Endothelial cell of umbilical vein (primary cell): ENCODE measurements at regions not wholly inside any gene's neighbourhood (a gene's known extent, or its start where the extent isn't known, plus 50 kb on each side); places are given as distances from the start of the nearest gene placed in this dataset.

Experiments
- BruUV-seq: library from RNA; stranded (reverse); fragments of 400-500 nt; replicated peaks from 2 replicates; lab custom pipeline; 2021; lab: Mats Ljungman, UMichigan
- CTCF ChIA-PET: fragments of 300-600, 350-600 bp; sonication (Branson Sonifier 250); formaldehyde crosslinking; loops from one replicate; lab custom pipeline; 2021; ENCODE audit warnings: antibody characterized with exemption, inconsistent platforms; lab: Charles Lee
- POLR2A ChIA-PET: fragments of 300-600, 350-600 bp; sonication (Branson Sonifier 250); formaldehyde crosslinking; loops from one replicate; lab custom pipeline; 2021; ENCODE audit warnings: antibody characterized with exemption, inconsistent platforms; lab: Charles Lee
- DNase-seq: peaks from one replicate; pipeline ENCODE4 v3.0.0-alpha.2; 2011; ENCODE audit warnings: low read depth, low spot score
- FAIRE-seq: peaks from 2 replicates; lab custom pipeline; 2011; peaks lifted over from hg19 to GRCh38; lab: Jason Lieb, UNC
- H2AFZ ChIP-seq: 2 replicates; pipeline ENCODE4 v1.6.0; 2012; ENCODE audit warnings: low read depth, low read length, control low read depth, inconsistent platforms
- H3K27ac ChIP-seq: 2 replicates; pipeline ENCODE4 v1.5.1; 2011; ENCODE audit warnings: low read depth, mild to moderate bottlenecking, control low read depth, low read length, moderate library complexity; ENCODE audit not compliant: insufficient read depth
- H3K27me3 ChIP-seq, 2 experiments: 2 replicates each; pipeline versions ENCODE4 v1.6.0 to v1.6.1; 2011; ENCODE audit warnings: low read length in 2 of 2, mixed read lengths in 1 of 2; ENCODE audit not compliant: control insufficient read depth in 2 of 2, insufficient read depth in 2 of 2
- H3K36me3 ChIP-seq, 2 experiments: 2 replicates in 1 of 2; 3 replicates in 1 of 2; pipeline ENCODE4 v1.5.1; 2011; ENCODE audit warnings: low read length in 2 of 2, mild to moderate bottlenecking in 1 of 2, moderate library complexity in 1 of 2; ENCODE audit not compliant: control insufficient read depth in 2 of 2, insufficient read depth in 2 of 2; ENCODE audit errors: extremely low read depth in 1 of 2
- H3K4me1 ChIP-seq: 3 replicates; pipeline ENCODE4 v1.5.1; 2011; ENCODE audit warnings: mild to moderate bottlenecking, low read length; ENCODE audit not compliant: control insufficient read depth, insufficient read depth; ENCODE audit errors: extremely low read depth
- H3K4me2 ChIP-seq: 2 replicates; pipeline ENCODE4 v1.6.1; 2011; ENCODE audit warnings: low read length, control low read depth, mixed read lengths; ENCODE audit not compliant: insufficient read depth
- H3K4me3 ChIP-seq, 3 experiments: fragments of 200-600 bp in 1 of 3; sonication (generic), shearing (Covaris generic) in 1 of 3; replicated peaks in 1 of 3; 2 replicates each; pipeline ENCODE4 v1.5.1; 2011 to 2016; ENCODE audit warnings: control low read depth in 3 of 3, low read length in 3 of 3, mild to moderate bottlenecking in 2 of 3, inconsistent platforms in 1 of 3, low read depth in 1 of 3, moderate library complexity in 1 of 3; ENCODE audit not compliant: insufficient read depth in 1 of 3
- H3K79me2 ChIP-seq: 2 replicates; pipeline ENCODE4 v1.6.0; 2012; ENCODE audit warnings: low read length, inconsistent platforms; ENCODE audit not compliant: control insufficient read depth, insufficient read depth
- H3K9ac ChIP-seq: replicated peaks from 2 replicates; pipeline ENCODE3; 2011; ENCODE audit warnings: low read length, control low read depth; ENCODE audit not compliant: insufficient read depth; ENCODE audit errors: extremely low read depth
- H3K9me1 ChIP-seq: replicated peaks from 3 replicates; pipeline ENCODE4 v1.6.0; 2011; ENCODE audit warnings: mild to moderate bottlenecking, low read length; ENCODE audit not compliant: control insufficient read depth, insufficient read depth; ENCODE audit errors: extremely low read depth
- H3K9me3 ChIP-seq: replicated peaks from 2 replicates; pipeline ENCODE4 v1.5.1; 2012; ENCODE audit warnings: low read length, inconsistent platforms; ENCODE audit not compliant: control insufficient read depth, insufficient read depth
- H4K20me1 ChIP-seq: replicated peaks from 2 replicates; pipeline ENCODE3; 2011; ENCODE audit warnings: mild to moderate bottlenecking, low read length; ENCODE audit not compliant: control insufficient read depth, insufficient read depth; ENCODE audit errors: extremely low read depth
- EZH2 ChIP-seq: IDR thresholded peaks from 2 replicates; pipeline ENCODE4 v1.6.1; 2012; ENCODE audit warnings: borderline replicate concordance, low read depth, mild to moderate bottlenecking, moderate library complexity, low read length, inconsistent platforms; ENCODE audit not compliant: severe bottlenecking
- FOS ChIP-seq: IDR thresholded peaks from 2 replicates; pipeline ENCODE4 v1.6.1; 2011; ENCODE audit warnings: mild to moderate bottlenecking, low read length, moderate library complexity, borderline replicate concordance; ENCODE audit not compliant: insufficient read depth
- GATA2 ChIP-seq: IDR thresholded peaks from 2 replicates; pipeline ENCODE4 v1.7.0; 2011; ENCODE audit warnings: low read depth, mild to moderate bottlenecking, moderate library complexity, mixed read lengths, low read length; ENCODE audit not compliant: insufficient read length, insufficient read depth
- JUN ChIP-seq: IDR thresholded peaks from 2 replicates; pipeline ENCODE4 v1.6.1; 2011; ENCODE audit warnings: borderline replicate concordance, low read depth; ENCODE audit not compliant: insufficient read length, insufficient read depth
- MAX ChIP-seq: IDR thresholded peaks from 2 replicates; pipeline ENCODE4 v1.6.1; 2011; ENCODE audit not compliant: insufficient read depth, insufficient read length
- MYC ChIP-seq: IDR thresholded peaks from one replicate; pipeline ENCODE4 v1.6.1; 2011; ENCODE audit warnings: mild to moderate bottlenecking, low read depth, low read length
- POLR2A ChIP-seq: IDR thresholded peaks from 2 replicates; pipeline ENCODE4 v1.6.1; 2012; ENCODE audit warnings: low read depth, mild to moderate bottlenecking, control low read depth, low read length
- POLR2AphosphoS5 ChIP-seq: IDR thresholded peaks from 2 replicates; pipeline ENCODE4 v1.6.1; 2012; ENCODE audit warnings: low read depth, mild to moderate bottlenecking, control low read depth, low read length, moderate library complexity; ENCODE audit not compliant: insufficient read depth
- dilution Hi-C: fragments of 300-500 bp; cut with MboI; formaldehyde crosslinking; loops from one replicate; pipeline ENCODE4 v1.15.0; 2019; ENCODE audit warnings: low sequenced_read_pairs; ENCODE audit not compliant: extremely low pct_ligation_motif_present
- intact Hi-C: fragments of 100-400 bp; cut with micrococcal nuclease; formaldehyde crosslinking; loops from one replicate; pipeline ENCODE4 v1.10.0; 2022
- TF ChIP-seq, protein P1 (sequence below), 2 donors: IDR thresholded peaks; 1 replicate in 1 of 2; 2 replicates in 1 of 2; pipeline ENCODE4 v1.5.1; 2011; ENCODE audit warnings: low read length in 2 of 2, mild to moderate bottlenecking in 2 of 2, moderate library complexity in 2 of 2, control low read depth in 1 of 2, inconsistent platforms in 1 of 2, low read depth in 1 of 2; ENCODE audit not compliant: insufficient read depth in 1 of 2; ENCODE audit errors: extremely low read depth in 1 of 2

DNA sequence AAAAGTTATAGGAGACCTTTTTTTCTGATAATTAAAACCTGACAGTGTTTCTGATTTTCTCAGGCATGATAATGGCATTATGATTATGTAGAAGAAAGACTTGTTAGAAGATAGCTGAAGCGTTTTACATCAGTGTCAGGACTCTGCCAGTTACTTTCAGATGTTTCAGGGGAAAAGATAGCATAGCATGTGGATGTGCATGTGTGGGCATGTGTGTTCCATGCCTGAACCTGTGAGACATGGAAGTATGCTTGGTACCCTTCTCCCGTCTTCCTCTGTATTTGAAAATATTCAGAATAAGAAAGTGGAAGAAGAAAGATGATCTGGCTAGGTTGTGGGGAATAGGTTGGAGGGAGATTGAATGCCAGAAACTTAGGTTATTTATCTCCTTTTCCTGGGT is 113.1 kb upstream of the PCAT7 start:
- no peak overlapping the region for H2AFZ ChIP-seq
- dilution Hi-C loops = no loop called here
- no peak for TF ChIP-seq FOS
- no peak for TF ChIP-seq MAX
- TF ChIP-seq MYC = no peak
- no peak for TF ChIP-seq GATA2
- TF ChIP-seq, protein P1, sequence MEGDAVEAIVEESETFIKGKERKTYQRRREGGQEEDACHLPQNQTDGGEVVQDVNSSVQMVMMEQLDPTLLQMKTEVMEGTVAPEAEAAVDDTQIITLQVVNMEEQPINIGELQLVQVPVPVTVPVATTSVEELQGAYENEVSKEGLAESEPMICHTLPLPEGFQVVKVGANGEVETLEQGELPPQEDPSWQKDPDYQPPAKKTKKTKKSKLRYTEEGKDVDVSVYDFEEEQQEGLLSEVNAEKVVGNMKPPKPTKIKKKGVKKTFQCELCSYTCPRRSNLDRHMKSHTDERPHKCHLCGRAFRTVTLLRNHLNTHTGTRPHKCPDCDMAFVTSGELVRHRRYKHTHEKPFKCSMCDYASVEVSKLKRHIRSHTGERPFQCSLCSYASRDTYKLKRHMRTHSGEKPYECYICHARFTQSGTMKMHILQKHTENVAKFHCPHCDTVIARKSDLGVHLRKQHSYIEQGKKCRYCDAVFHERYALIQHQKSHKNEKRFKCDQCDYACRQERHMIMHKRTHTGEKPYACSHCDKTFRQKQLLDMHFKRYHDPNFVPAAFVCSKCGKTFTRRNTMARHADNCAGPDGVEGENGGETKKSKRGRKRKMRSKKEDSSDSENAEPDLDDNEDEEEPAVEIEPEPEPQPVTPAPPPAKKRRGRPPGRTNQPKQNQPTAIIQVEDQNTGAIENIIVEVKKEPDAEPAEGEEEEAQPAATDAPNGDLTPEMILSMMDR (IDR thresholded peaks at IDR 0.05; ENCODE audit: extremely low read depth in 1 of 2, insufficient read depth in 1 of 2, low read depth in 1 of 2, low read length in 2 of 2) = no peak
- no peak for TF ChIP-seq EZH2
- TF ChIP-seq POLR2AphosphoS5 = no peak
- TF ChIP-seq JUN = no peak
- no peak for TF ChIP-seq POLR2A
- H3K9ac ChIP-seq = no peak overlapping the region
- H3K4me2 ChIP-seq = no peak overlapping the region
- no peaks in the 10 kb centered on the region for H3K4me1 ChIP-seq
- ChIA-PET POLR2A (no interaction called here), CTCF (no interaction called here)
- DNase-seq (no peak), FAIRE-seq (no peak)
- intact Hi-C loops = no loop called here
- H3K27ac ChIP-seq = no peak overlapping the region
- H3K27me3 ChIP-seq = no peaks in the 10 kb centered on the region
- no TSS peak for BruUV-seq
- peaks cover 0 to 2% of the 10 kb centered on the region in 2 experiments for H3K36me3 ChIP-seq
- H4K20me1 ChIP-seq = no peaks in the 10 kb centered on the region
- no peak overlapping the region for H3K4me3 ChIP-seq
- H3K79me2 ChIP-seq = peaks cover 6% of the 10 kb centered on the region
- H3K9me3 ChIP-seq = no peaks in the 10 kb centered on the region
- H3K9me1 ChIP-seq = no peaks in the 10 kb centered on the region
